GM23248 (cell line): ENCODE measurements at regions not wholly inside any gene's neighbourhood (a gene's known extent, or its start where the extent isn't known, plus 50 kb on each side); places are given as distances from the start of the nearest gene placed in this dataset.
A peak's percentile ranks its signal among the peaks of the same experiment; 100 is the strongest.
"Not testable (repeated sequence)": the region's sequence is repeated elsewhere in the genome, so short reads cannot be mapped to it uniquely, and the experiment has no call there.

Experiments used
- DNase-seq: peaks from one replicate; pipeline ENCODE4 v3.0.0-alpha.2; 2015
- H2AFZ ChIP-seq: fragments of 200-600 bp; sonication (generic); 2 replicates; pipeline ENCODE4 v1.6.1; 2016; ENCODE audit warnings: antibody characterized with exemption
- H3F3A ChIP-seq: fragments of 200-600 bp; sonication (generic); 2 replicates; pipeline ENCODE4 v1.6.1; 2016; ENCODE audit warnings: mild to moderate bottlenecking, antibody characterized with exemption, mixed run types; ENCODE audit not compliant: insufficient read depth
- H3K27ac ChIP-seq: fragments of 200-600 bp; sonication (generic); 2 replicates; pipeline ENCODE4 v1.5.1; 2016; ENCODE audit warnings: mild to moderate bottlenecking
- H3K27me3 ChIP-seq: fragments of 200-600 bp; sonication (generic); replicated peaks from 2 replicates; pipeline ENCODE4 v1.6.1; 2016; ENCODE audit warnings: mild to moderate bottlenecking; ENCODE audit not compliant: insufficient read depth
- H3K36me3 ChIP-seq: fragments of 200-600 bp; sonication (generic); 2 replicates; pipeline ENCODE4 v1.6.1; 2016; ENCODE audit warnings: low read depth, mild to moderate bottlenecking
- H3K4me1 ChIP-seq: fragments of 200-600 bp; sonication (generic); 2 replicates; pipeline ENCODE4 v1.6.1; 2016; ENCODE audit warnings: mild to moderate bottlenecking; ENCODE audit not compliant: insufficient read depth
- H3K4me2 ChIP-seq: fragments of 200-600 bp; sonication (generic); one replicate; pipeline ENCODE4 v1.6.1; 2016; ENCODE audit warnings: mild to moderate bottlenecking; ENCODE audit not compliant: unreplicated experiment
- H3K4me3 ChIP-seq: fragments of 200-600 bp; sonication (generic); 2 replicates; pipeline ENCODE4 v1.5.1; 2016; ENCODE audit warnings: mild to moderate bottlenecking
- H3K79me2 ChIP-seq: fragments of 200-600 bp; sonication (generic); 2 replicates; pipeline ENCODE4 v1.6.1; 2016; ENCODE audit warnings: mild to moderate bottlenecking; ENCODE audit not compliant: insufficient read depth
- H3K9ac ChIP-seq: fragments of 200-600 bp; sonication (generic); 2 replicates; pipeline ENCODE4 v1.6.1; 2016; ENCODE audit warnings: mild to moderate bottlenecking
- H3K9me2 ChIP-seq: fragments of 200-600 bp; sonication (generic); 2 replicates; pipeline ENCODE4 v1.6.1; 2016; ENCODE audit warnings: mixed run types, mild to moderate bottlenecking, moderate library complexity; ENCODE audit not compliant: insufficient read depth
- H3K9me3 ChIP-seq: fragments of 200-600 bp; sonication (generic); one replicate; pipeline ENCODE4 v1.6.1; 2017; ENCODE audit warnings: low read depth
- H4K20me1 ChIP-seq: fragments of 200-600 bp; sonication (generic); 2 replicates; pipeline ENCODE4 v1.6.0; 2016; ENCODE audit not compliant: insufficient read depth
- EZH2 ChIP-seq: fragments of 200-600 bp; sonication (generic); IDR thresholded peaks from 2 replicates; pipeline ENCODE4 v1.6.1; 2018; ENCODE audit warnings: antibody characterized with exemption, mild to moderate bottlenecking; ENCODE audit not compliant: insufficient read depth, poor library complexity, severe bottlenecking
- EZH2phosphoT487 ChIP-seq: fragments of 200-600 bp; sonication (generic); IDR thresholded peaks from 2 replicates; pipeline ENCODE4 v1.6.1; 2018; ENCODE audit warnings: antibody characterized with exemption, moderate library complexity, mild to moderate bottlenecking, low read depth; ENCODE audit not compliant: insufficient read depth
- WGBS, 2 experiments: methylation state at CpG; one replicate each; pipeline ENCODE4 v1.1.6; 2015 to 2017; ENCODE audit warnings: low lambda C conversion rate in 2 of 2, low coverage in 1 of 2; ENCODE audit errors: missing lambda C conversion rate in 2 of 2; 5-methylcytosine and 5-hydroxymethylcytosine counted together
- in situ Hi-C: fragments of 300-500 bp; cut with MboI; formaldehyde crosslinking; loops from 2 replicates; pipeline ENCODE4 v1.15.0; 2020

DNA sequence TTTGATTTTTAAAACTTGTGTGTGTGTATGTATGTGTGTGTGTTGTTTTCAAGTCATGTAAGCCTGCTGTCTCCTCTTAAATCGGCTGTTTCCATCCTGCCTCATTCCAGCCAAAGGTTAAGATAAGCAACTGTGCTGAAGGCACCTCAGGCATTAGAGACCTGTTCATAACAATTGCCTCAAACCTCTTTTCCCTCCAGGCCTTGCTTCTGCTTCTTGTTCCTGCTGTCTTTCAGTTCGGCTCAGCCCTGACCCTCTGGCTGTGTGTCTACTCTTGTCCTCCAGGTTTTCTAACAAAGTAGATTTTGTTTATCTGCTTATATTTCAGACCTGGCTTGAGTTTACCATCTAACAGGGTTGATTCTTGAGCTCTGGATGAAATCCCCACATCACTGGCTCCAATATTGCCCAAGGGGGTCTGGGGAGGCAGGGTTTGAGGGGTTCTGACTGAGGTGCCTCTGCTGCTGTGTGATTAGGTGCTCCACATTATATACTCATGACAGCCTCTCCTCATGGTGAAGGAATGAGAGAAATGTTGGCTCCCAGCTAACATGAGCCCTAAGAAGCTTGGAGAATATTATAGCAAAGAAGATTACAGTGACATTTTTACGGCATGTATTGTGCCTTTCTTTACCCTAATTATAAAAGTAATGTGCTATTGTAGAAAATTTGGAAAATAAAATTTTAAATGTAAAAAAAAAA lies 229.7 kb upstream of the PIK3R1 start:
- H3K27ac ChIP-seq = no peak overlapping the region
- peak; percentile 11 for DNase-seq
- H3K4me2 ChIP-seq = no peak overlapping the region

DNA sequence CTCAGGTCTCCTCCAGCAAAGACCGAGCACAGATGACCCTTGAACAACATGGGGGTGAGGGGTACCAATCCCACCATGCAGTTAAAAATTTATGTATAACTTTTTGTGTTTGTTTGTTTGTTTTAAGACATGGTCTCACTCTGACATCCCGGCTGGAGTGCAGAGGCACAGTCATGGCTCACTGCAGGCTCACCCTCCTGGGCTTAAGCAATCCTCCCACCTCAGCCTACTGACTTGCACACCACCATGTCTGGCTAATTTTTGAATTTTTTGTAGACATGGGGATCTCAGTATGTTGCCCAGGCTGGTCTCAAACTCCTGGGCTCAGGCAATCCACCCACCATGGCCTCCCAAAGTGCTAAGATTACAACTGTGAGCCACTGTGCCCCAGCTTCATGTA lies 231.0 kb upstream of the PIK3R1 start:
- no peaks in the 10 kb centered on the region for H3K27me3 ChIP-seq
- WGBS, 2 experiments = 74 to 81% methylated on average over 2 of the region's 2 CpGs
- no peaks in the 10 kb centered on the region for H3K36me3 ChIP-seq
- no peak overlapping the region for H3K9ac ChIP-seq
- DNase-seq = peak; percentile 9
- H3F3A ChIP-seq = peaks cover 7% of the 10 kb centered on the region; the same call in 1 of the 2 replicates
- TF ChIP-seq EZH2 (no peak), EZH2phosphoT487 (no peak)
- H3K27ac ChIP-seq = no peak overlapping the region
- no peak overlapping the region for H3K4me3 ChIP-seq
- peaks cover 23% of the 10 kb centered on the region for H3K4me1 ChIP-seq
- in situ Hi-C loops = no loop called here
- H3K79me2 ChIP-seq = no peaks in the 10 kb centered on the region
- no peaks in the 10 kb centered on the region for H4K20me1 ChIP-seq
- no peak overlapping the region for H2AFZ ChIP-seq
- H3K9me3 ChIP-seq = no peaks in the 10 kb centered on the region
- 0 out of 2 replicates have a peak, but pooled peaks cover 4% of the 10 kb centered on the region for H3K9me2 ChIP-seq
- H3K4me2 ChIP-seq = no peak overlapping the region

More for the DNA sequence above, 229.7 kb upstream of the PIK3R1 start:
- no peak overlapping the region for H3K4me3 ChIP-seq
- WGBS, 2 experiments = 79 to 85% methylated on average over 3 of the region's 3 CpGs
- no peaks in the 10 kb centered on the region for H3K36me3 ChIP-seq
- H3K4me1 ChIP-seq = peaks cover 23% of the 10 kb centered on the region
- no peaks in the 10 kb centered on the region for H3K27me3 ChIP-seq
- H3K9me3 ChIP-seq = no peaks in the 10 kb centered on the region
- no peak overlapping the region for H3K9ac ChIP-seq
- no peaks in the 10 kb centered on the region for H3K79me2 ChIP-seq
- no peak overlapping the region for H2AFZ ChIP-seq
- TF ChIP-seq EZH2phosphoT487 (no peak), EZH2 (no peak)
- in situ Hi-C loops = no loop called here
- H3K9me2 ChIP-seq = 0 out of 2 replicates have a peak, but pooled peaks cover 4% of the 10 kb centered on the region
- peaks cover 7% of the 10 kb centered on the region; the same call in 1 of the 2 replicates for H3F3A ChIP-seq
- H4K20me1 ChIP-seq = no peaks in the 10 kb centered on the region

DNA sequence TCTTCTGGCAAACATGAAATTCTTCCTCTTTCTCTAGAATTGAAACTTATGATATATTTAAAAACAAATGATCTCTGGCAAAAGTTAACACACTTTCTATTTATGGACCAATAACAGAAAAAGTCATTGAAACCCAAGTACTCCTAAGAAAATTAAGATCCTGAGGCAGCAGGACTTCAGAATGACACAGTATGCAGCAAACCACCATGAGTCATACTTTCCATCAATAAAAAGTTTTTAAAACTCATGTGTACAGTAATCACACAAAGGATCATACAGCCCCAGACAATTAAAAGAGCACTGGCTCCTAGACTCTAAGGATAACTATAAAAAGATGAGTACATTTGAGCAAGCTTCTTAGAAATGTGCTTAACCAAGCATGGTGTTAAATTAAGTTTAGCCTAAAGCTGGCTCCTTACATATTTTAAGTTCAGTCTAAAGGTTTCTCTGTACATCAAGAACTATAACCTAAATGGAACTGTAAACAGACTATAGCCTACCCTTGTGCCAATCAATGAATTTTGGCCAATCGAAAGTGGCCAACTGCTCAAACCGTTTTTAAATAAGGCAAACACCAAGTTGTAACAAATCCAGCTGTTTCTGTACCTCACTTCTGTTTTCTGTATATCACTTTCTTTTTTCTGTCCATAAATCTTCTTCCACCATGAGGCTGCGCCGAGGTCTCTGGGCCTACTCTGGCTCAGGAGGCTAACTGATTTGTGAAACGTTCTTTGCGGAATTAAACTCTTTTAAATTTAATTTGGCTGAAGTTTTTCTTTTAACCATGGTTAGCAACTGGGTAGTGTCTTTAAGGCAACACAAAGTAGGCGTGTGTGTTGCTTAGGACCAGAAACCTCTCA lies 232.1 kb upstream of the PIK3R1 start:
- TF ChIP-seq EZH2 (no peak), EZH2phosphoT487 (no peak)
- in situ Hi-C loops = no loop called here
- Histone ChIP-seq H3K27ac (peak overlapping the region; percentile 21), H3F3A (peaks cover 7% of the 10 kb centered on the region; the same call in 1 of the 2 replicates), H4K20me1 (no peaks in the 10 kb centered on the region), H3K9ac (no peak overlapping the region), H3K36me3 (no peaks in the 10 kb centered on the region), H2AFZ (no peak overlapping the region), H3K4me2 (peak overlapping the region; percentile 8), H3K9me2 (0 out of 2 replicates have a peak, but pooled peaks cover 4% of the 10 kb centered on the region), H3K4me1 (peaks cover 23% of the 10 kb centered on the region), H3K79me2 (no peaks in the 10 kb centered on the region), H3K4me3 (no peak overlapping the region), H3K27me3 (no peaks in the 10 kb centered on the region), H3K9me3 (no peaks in the 10 kb centered on the region)
- peak; percentile 84 for DNase-seq
- WGBS, 2 experiments = 70 to 71% methylated on average over 7 of the region's 7 CpGs

DNA sequence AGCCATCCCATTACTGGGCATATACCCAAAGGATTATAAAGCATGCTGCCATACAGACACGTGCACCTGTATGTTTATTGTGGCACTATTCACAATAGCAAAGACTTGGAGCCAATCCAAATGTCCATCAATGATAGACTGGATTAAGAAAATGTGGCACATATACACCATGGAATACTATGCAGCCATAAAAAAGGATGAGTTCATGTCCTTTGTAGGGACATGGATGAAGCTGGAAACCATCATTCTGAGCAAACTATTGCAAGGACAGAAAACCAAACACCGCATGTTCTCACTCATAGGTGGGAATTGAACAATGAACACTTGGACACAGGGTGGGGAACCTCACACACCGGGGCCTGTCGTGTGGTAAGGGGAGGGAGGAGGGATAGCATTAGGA lies 233.4 kb upstream of the PIK3R1 start:
- H3K4me1 ChIP-seq = peaks cover 23% of the 10 kb centered on the region
- DNase-seq, H3K9me3 ChIP-seq, H4K20me1 ChIP-seq, H3K4me2 ChIP-seq, H3K79me2 ChIP-seq, H3K27ac ChIP-seq, H3K9ac ChIP-seq, H3K27me3 ChIP-seq, in situ Hi-C loops, H3K36me3 ChIP-seq, H3F3A ChIP-seq, H2AFZ ChIP-seq, H3K4me3 ChIP-seq, H3K9me2 ChIP-seq: not testable (repeated sequence)
- WGBS, 2 experiments = 91 to 96% methylated on average over 3 to 4 of the region's 4 CpGs
